Neural crest cell (in vitro differentiated cells): ENCODE measurements at regions not wholly inside any gene's neighbourhood (a gene's known extent, or its start where the extent isn't known, plus 50 kb on each side); places are given as distances from the start of the nearest gene placed in this dataset.

Experiments
- DNase-seq: peaks from one replicate; pipeline ENCODE4 v3.0.0; 2021; ENCODE audit warnings: low read depth, mixed read lengths, low spot score
- H3K27ac Mint-ChIP-seq: one replicate; pipeline ENCODE4 v1.8.0; 2021; ENCODE audit warnings: mild to moderate bottlenecking, mixed read lengths; ENCODE audit not compliant: unreplicated experiment
- H3K27me3 Mint-ChIP-seq: 2 replicates; pipeline ENCODE4 v1.8.0; 2021; ENCODE audit warnings: low read depth, mild to moderate bottlenecking, mixed read lengths
- H3K36me3 Mint-ChIP-seq: 2 replicates; pipeline ENCODE4 v1.8.0; 2021; ENCODE audit warnings: low read depth, mild to moderate bottlenecking, mixed read lengths
- H3K4me1 Mint-ChIP-seq: 2 replicates; pipeline ENCODE4 v1.8.0; 2021; ENCODE audit warnings: mixed read lengths
- H3K4me3 Mint-ChIP-seq: one replicate; pipeline ENCODE4 v1.8.0; 2021; ENCODE audit warnings: mild to moderate bottlenecking, mixed read lengths
- H3K9me3 Mint-ChIP-seq: 2 replicates; pipeline ENCODE4 v1.8.0; 2021; ENCODE audit warnings: mixed read lengths
- CTCF ChIP-seq: fragments of 200-600 bp; sonication (generic); conservative IDR thresholded peaks from 2 replicates; pipeline ENCODE4 v1.5.0; 2021; ENCODE audit warnings: antibody characterized with exemption, mild to moderate bottlenecking

GRCh38 chr1:30068787-30069472 is 654.5 kb downstream of the MATN1 start:
- no peak for DNase-seq
- Mint-ChIP-seq H3K27me3 (no peaks in the 10 kb centered on the region), H3K4me1 (no peaks in the 10 kb centered on the region), H3K4me3 (no peak overlapping the region), H3K27ac (peak overlapping the region; percentile 79), H3K36me3 (no peaks in the 10 kb centered on the region), H3K9me3 (no peaks in the 10 kb centered on the region)
- no peak for TF ChIP-seq CTCF

- Mint-ChIP-seq H3K27me3 (no peaks in the 10 kb centered on the region), H3K4me3 (no peak overlapping the region), H3K36me3 (no peaks in the 10 kb centered on the region), H3K9me3 (no peaks in the 10 kb centered on the region), H3K4me1 (peaks cover 25% of the 10 kb centered on the region), H3K27ac (no peak overlapping the region)
- no peak for TF ChIP-seq CTCF
- DNase-seq = no peak
Measured at GRCh38 chr1:30064547-30064946, 658.8 kb downstream of the MATN1 start.

- no peak for TF ChIP-seq CTCF
- no peak overlapping the region for H3K4me3 Mint-ChIP-seq
- H3K4me1 Mint-ChIP-seq = peaks cover 32% of the 10 kb centered on the region
- DNase-seq = no peak
- H3K9me3 Mint-ChIP-seq = no peaks in the 10 kb centered on the region
- peak overlapping the region; percentile 64 for H3K27ac Mint-ChIP-seq
- no peaks in the 10 kb centered on the region for H3K27me3 Mint-ChIP-seq
- no peaks in the 10 kb centered on the region for H3K36me3 Mint-ChIP-seq
Measured at GRCh38 chr1:30063621-30064280, 659.6 kb downstream of the MATN1 start.

GRCh38 chr1:30061292-30062220 is 661.8 kb downstream of the MATN1 start:
- Mint-ChIP-seq H3K9me3 (no peaks in the 10 kb centered on the region), H3K27me3 (no peaks in the 10 kb centered on the region), H3K27ac (peak overlapping the region; percentile 17), H3K4me3 (no peak overlapping the region), H3K36me3 (no peaks in the 10 kb centered on the region), H3K4me1 (peaks cover 36% of the 10 kb centered on the region)
- no peak for TF ChIP-seq CTCF
- DNase-seq = no peak

DNA sequence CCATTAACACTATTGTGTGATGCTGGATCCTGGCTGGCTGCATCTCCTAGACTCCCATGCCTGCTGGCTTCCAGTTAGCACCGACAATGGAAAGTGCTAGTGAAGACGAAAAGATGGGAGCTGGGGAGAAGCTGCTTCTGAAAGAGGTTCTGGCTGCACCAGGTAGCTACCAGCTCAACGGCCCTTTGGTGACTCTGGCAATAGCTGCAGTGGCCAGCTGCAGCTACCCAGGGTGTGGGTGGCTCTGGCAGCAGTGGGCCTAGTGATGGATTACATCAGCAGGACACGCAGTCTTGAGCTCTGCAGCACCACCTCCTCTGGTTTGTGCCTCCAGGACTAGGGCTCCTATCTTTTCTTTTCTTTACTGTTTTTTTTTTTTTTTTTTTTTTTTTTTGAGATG is 662.6 kb downstream of the MATN1 start:
- TF ChIP-seq CTCF = no peak
- Mint-ChIP-seq H3K27ac (peak overlapping the region; percentile 17), H3K27me3 (no peaks in the 10 kb centered on the region), H3K36me3 (no peaks in the 10 kb centered on the region), H3K4me1 (peaks cover 36% of the 10 kb centered on the region), H3K4me3 (no peak overlapping the region), H3K9me3 (no peaks in the 10 kb centered on the region)
- DNase-seq = no peak
